HL-60/S4 treated with phorbol 12-myristate 13-acetate at 8.2 ng/mL for 4 days and 3 days (cell line): ENCODE measurements at regions not wholly inside any gene's neighbourhood (a gene's known extent, or its start where the extent isn't known, plus 50 kb on each side); places are given as distances from the start of the nearest gene placed in this dataset.
"Not testable (repeated sequence)": the region's sequence is repeated elsewhere in the genome, so short reads cannot be mapped to it uniquely, and the experiment has no call there.

ENCODE experiments used
- in situ Hi-C: fragments of 300-500 bp; cut with MboI; formaldehyde crosslinking; loops from 2 replicates; pipeline ENCODE4 v1.15.0; 2022; ENCODE audit warnings: low sequenced_read_pairs

DNA sequence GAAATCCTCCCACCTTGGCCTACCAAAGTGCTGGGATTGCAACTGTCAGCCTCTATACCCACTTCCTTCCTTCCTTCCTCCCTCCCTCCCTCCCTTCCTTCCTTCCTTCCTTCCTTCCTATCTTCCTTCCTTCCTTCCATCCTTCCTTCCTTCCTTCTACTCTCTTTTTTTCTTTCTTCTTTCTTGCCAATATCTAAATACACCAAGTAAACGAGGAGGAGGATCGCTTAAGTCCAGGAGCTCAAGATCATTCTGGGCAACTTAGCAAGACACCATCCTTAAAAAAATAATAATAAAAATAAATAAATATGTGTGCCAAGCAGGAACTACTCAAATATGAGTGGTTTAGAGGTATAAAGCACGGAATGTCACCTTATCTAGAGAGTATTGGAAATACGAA lies 249.4 kb upstream of the TRIB2 start:
- in situ Hi-C loops = no loop called here

DNA sequence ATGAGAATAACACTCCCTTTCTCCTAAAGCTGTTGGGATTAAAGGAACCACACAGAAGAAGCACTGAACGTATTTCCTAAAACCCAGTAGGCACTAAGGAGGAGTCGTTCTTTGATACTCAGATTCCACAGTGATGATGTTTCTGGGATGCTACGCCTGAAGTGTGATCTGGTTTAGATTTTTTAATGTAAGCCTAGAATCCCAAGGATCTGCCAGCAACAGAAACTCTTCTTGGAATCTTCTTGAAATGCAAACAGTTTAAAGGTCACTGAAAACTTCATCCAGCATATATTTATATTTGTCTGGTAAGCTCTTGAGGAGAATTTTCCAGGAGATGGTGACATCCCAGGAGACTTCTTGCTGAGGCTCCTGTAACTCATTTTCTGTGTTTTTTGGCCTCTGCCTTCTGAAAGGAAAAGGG lies 247.6 kb upstream of the TRIB2 start:
- in situ Hi-C loops = no loop called here

DNA sequence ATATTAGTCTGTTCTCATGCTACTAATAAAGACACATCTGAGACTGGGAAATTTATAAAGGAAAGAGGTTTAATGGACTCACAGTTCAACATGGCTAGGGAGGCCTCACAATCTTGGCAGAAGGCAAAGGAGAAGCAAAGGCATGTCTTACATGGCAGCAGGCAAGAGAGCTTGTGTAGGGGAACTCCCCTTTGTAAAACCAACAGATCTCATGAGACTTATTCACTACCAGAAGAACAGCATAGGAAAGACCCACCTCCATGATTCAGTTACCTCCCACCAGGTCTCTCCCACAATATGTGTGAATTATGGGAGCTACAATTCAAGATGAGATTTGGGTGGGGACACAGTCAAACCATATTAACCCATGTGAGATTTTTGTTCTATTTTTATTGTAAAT lies 244.5 kb upstream of the TRIB2 start:
- in situ Hi-C loops = not testable (repeated sequence)

DNA sequence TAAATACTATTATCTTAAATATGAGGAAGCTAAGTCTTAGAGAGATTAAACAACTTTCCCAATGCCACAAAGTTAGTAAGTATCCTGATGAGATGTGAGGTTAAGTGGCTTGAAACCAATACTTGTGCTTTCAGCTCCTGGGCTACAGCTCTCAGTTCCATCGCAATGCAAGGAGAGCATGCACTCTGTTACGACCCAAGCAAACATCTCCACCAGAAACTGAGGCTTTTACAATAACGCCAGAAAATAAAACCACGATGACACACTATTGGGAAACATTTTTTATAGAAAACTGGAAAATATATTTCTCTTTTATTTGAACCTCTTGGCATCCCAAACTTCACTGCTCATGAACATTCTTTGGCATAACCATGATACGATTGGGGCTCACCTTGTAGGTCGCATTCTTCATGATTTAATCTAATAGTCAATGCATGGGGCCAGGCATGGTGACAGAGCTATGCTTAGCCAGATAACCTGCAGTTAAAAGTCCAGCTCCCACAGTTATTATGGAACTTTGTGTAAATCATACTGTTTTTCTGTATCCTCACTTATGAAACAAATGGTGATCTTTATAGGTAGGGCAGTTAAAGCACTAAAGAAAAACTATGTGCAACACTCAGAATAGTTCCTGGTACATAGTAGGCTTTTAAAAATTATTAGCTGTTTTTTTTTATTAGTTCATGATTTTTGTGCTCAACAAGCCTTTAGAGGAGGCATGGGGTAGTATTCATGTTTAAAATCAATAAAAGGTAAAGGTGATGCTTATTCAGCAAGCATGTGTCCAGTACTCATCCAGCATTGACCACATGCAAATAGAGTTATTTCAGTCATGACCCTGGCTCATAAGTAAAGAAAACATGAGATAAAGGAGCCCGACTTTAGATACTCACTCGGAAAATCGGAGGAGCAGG lies 238.3 kb upstream of the TRIB2 start:
- in situ Hi-C loops = no loop called here

DNA sequence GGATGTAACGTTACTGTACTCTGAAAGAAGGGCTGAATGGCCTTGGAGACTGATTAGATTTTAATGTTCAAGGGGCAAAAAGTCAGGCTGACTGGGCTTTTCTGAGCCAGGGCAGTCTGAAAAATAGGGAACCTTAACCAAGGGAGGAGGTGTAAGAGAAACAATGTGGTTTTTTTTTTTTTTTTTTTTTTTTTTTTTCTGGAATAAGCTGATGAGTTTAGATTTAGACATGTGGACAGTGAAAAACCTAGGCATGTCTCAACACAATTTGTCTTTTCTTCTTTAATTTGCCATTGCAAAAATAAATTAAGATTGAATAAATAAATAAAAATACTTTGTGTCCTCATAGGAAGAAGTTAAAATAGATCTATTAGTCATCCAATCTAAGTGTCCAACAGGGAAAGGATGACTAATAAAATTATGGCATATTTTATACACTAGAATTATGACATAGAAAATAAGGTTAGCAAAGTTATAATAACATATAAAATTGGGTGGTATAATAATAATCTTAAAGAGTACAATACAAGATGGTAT lies 237.6 kb upstream of the TRIB2 start:
- in situ Hi-C loops = no loop called here

DNA sequence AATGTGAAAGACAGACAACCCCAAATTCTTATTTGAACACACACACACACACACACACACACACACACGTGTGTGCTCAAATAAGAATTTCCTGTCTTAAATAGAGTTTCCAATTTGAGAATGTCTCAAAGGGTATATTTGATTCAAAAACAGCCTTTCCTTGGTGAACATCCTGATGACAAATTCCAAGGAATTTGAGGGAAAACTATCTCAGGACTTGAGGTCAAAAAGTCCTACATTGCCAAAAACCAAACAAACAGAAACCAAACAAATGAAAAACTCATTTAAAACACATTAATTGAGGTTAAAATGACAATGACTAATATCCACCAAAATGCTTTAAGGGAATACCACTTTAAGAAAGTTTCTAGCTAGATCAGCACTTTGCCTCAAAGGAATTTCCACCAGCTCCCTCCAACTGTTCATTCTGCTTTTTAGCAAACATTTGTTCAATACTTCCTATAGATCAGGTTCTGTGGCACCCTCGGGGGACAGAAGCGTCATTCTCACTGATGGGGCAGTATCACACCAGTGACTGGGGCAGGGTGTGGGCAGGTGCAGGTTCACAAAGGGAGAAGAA lies 232.1 kb upstream of the TRIB2 start:
- in situ Hi-C loops = no loop called here

DNA sequence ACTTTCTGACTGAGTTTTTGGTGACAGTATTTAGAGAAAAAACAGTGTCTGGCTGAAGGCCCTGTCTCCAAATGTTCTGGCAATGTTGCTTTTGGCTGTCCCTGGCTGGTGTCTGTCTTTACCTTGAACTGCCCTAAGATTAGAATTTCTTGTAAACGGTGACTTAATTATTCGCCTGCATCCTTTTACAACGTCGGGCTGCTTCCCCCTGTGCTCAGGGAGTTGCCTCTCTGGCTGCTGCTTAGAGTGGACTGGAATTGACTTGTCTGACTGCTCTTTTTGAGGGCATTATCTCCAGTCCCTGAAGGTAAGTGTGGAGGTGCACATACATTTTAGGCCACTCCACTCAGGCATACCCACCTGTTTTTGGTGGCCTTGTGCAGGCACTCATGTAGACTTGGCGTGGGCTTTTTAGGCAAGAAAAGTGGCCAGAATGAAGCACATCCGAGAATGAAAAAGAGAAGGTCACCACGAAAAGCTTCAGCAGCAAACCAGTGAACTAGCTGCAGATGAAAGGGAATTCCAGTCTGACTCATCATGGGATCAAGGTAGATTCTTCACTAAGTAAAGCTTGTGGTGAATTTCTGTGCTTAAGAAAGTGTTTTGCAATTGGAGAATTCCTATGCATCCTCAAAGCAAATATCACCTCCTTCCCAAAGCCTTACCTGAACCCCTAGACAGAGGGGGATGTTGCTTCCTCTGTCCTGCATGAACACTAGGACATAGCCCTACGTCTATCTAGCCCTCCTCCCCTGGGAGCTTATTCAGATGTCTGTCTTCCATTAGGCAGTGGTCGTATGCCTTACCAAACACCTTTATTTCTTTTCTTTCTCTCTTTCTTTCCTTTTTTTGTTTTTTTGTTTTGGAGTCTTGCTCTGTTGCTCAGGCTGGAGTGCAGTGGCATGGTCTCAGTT lies 230.3 kb upstream of the TRIB2 start:
- in situ Hi-C loops = no loop called here

DNA sequence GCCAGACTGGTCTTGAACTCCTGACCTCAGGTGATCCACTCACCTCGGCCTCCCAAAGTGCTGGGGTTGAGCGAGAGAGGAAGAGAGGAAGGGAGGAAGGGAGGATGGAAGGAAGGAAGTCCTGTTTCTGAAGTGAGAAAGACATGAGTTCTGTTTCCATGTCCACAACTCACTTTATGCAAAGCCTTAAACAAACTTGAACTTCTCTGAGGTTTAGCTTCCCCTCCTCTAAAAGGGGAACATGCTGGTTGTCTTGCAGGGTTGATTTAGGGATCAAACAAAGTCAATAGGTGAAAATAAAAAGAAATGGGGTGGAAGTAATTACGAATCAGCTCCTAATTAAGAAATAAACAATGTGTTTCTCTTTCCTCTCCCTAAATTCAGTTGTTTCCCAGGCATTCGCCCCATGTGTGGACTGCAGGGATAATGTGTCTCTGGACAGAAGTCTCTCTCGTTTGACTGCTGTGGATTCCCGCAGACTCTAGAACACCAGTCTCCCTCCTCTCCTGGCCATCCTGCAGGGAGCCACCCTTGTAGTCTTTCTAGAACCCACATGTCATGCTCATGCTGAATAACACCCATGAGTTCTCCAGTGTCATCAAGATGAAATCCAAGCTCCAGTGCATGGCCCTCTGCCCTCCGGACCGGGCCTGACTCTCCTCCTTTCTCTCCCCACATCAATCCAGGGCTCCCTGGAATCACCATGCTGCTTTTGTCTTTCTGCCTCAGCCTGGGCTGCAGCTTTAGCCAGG lies 229.3 kb upstream of the TRIB2 start:
- in situ Hi-C loops = no loop called here

DNA sequence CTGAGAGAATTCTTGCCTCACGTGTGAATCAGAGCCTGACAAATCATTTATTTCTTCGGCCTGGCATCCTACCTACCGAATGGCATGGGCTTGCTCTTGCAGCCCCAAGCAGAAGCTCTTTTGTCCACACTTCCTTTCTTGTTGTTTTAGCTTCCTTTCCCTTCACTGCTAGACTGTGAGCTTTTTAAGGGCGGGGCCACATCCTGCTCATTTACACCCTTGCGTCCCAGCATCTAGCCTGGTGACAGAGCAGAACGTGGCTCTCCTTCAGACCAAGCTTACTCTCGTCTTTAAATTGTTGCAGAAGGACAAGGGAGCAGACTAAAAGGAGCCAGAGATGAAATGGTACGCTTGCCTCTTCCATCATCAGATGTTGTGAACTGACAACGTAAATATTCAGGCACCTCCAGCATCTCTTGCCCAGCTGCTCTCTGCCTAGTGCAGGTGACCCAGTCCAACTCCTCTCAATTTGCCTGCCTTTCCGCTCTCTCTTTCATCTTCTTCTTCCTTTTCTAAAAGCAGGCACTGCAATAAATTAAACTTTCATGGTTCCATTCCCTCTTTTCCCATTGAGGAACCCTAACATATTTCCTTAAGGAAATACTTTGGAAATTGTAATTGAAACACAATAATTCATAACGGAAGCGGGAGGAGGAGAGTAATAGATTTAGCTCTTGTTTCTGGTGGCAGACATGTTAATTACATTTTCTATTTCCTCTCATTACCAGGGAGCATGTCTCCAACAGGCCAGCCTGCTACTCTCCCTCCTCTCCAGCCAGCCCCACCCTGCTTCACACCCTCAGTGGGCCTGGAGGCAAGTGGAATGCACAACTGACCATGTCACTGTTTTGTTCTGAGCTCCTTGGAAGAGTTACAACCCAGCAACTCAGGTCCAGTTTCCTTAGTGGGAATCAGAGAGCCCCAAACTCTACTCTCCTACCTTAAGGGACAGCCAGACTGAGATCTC lies 228.1 kb upstream of the TRIB2 start:
- in situ Hi-C loops = no loop called here

DNA sequence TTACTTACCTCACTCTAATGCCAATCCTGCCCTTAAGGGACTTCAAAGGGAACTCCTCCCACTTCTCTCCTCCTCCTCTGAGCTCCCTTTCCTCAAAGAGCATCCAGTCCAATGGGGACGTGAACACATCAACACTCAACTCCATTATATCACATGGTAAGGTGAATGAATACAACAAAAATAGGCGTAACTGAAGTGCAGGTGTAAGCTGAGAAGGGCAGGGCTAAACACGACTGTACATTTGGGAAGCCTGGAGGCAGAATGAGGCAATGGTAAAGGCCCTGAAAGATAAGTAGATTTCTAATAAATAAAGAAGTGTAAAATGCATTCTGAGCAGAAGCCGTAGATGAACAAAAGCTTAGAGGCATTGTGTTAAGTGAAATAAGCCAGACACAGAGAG lies 226.1 kb upstream of the TRIB2 start:
- in situ Hi-C loops = no loop called here

DNA sequence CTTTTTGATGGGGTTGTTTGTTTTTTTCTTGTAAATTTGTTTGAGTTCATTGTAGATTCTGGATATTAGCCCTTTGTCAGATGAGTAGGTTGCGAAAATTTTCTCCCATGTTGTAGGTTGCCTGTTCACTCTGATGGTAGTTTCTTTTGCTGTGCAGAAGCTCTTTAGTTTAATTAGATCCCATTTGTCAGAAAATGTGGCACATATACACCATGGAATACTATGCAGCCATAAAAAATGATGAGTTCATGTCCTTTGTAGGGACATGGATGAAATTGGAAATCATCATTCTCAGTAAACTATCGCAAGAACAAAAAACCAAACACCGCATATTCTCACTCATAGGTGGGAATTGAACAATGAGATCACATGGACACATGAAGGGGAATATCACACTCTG lies 224.4 kb upstream of the TRIB2 start:
- in situ Hi-C loops = not testable (repeated sequence)

DNA sequence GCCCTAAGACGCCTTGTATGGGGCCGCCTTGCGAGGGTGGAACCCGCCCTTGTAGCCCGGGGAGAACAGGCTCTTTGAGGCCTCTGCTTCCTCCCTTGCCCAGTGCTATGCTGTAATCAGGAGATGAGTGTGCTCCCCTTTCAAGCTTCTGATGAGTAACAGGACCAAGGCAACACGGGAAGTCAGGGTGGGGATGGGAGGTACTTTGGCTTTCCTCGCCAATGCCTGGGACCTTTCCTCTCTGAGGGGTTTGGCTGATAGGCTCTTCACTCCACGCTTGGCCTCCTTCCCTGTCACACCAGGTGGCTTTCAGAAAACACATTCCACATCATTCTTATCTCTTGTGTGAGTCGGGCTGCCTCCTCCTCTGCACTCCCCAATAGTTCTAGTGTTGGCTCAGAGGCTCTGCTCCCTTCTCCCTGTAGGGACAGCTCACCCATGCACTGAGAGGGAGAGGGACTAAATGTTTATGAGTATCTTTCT lies 223.7 kb upstream of the TRIB2 start:
- in situ Hi-C loops = no loop called here

DNA sequence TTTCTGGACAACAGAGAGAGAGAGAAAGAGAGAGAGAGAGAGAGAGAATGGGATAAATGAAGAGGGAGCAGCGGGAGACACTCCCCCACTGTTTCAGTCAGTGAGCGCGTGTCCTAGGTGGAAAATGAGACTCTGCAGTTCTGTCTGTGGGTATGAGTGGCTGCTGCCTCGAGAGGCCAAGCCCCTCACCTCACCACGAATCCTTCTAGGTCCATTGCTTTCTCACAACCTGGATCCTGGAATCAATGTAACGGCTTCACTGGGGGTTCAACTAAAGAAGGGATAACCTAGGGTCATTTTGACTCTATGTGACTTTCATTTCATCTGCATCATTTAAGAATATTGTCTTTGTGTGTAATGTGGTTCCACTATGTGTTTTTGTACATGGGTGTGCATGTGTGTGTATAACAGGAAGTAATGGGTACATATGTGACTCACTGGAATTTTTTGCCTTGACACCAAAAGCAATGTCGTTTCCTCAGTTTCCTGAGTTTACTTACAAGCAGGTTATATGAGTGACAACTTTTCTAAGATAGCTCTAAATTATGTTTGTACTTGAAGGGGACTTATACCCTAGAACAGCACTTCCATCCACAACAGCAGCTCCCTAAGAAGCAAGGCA lies 221.4 kb upstream of the TRIB2 start:
- in situ Hi-C loops = no loop called here

DNA sequence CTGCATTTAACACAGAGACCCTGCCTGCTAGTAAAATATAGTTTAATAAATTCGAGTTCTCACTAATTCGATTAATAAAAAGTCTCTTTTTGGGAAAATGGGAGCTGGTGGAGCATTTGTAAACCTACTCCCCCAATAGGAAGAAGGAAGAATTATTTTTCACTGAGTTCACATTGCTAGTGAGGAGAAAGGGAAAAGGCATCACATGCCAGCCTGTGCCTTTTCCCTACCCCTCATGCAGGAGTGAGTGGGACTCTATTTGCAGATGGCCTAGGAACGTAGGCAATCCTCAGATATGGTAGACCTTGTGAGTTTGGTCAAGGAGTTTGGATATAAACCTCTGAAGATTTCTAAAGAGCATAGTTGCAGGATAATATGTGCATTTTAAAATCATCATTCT lies 218.4 kb upstream of the TRIB2 start:
- in situ Hi-C loops = no loop called here

DNA sequence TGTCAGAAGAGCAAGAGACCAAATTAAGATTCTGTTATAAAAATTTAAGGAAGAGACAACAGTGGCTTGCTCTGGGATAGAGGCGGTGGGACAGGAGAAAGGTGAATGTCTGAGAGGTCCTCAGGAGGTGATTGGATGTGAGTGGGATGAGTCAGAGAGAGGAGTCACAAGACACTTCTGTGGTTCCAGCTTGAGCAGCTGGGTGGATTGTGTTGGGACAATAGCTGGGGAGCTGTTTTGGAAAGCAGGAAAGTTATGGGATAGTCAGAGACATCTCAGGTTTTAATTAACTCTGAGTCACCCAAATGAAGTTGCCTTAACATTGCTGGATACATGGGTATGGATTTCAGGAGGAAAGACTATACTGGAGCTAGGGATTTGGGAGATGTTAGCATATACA lies 218.0 kb upstream of the TRIB2 start:
- in situ Hi-C loops = no loop called here

DNA sequence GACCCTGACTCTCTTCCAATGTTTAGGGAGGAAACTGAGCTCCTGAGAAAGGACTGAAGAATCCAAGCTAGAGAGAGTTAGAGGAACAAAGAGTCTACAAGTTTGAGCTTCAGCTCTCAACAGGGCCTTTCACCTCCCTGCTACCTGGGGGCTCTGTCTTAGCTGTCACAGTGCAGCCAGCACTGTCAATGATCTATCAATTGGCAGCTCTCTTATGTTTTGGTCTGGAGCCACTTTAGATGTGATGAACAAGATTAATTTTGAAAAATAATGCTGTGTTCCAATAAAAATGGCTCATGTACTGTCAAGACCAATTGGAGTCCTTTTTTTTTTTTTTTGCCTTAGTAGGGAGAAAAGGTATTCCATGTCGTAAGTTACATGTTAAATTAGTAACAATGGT lies 215.8 kb upstream of the TRIB2 start:
- in situ Hi-C loops = no loop called here

DNA sequence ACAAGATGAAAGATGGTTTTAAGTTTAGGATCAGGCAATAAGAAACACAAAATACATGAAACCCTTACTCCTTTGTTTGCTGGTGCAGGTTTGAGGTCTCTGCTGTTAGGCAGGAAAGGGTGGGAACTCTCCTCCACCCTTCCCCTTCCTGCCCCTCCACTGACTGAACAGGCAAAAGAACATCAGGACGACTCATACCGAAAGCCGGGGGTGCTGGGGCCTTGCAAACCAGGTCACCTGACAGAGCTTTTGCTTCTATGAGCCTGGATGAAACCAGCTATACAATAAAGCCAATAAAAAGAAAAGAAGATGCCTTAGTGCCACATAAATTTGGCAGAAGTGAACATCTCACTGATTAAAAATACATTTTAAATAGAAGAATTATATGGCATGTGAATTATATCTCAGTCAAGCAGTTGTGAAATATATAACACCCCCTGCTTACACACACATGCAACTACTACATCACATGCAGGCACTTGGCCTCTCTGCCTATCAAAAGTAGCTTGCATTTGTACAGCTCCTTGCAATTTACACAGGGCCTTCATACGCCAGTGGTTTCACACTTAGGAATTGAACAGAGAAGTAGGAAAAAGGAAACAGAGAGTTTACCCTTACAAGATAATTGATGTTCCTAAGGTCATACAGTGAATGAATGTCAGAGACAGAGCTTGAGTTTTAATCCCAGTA lies 215.1 kb upstream of the TRIB2 start:
- in situ Hi-C loops = no loop called here

DNA sequence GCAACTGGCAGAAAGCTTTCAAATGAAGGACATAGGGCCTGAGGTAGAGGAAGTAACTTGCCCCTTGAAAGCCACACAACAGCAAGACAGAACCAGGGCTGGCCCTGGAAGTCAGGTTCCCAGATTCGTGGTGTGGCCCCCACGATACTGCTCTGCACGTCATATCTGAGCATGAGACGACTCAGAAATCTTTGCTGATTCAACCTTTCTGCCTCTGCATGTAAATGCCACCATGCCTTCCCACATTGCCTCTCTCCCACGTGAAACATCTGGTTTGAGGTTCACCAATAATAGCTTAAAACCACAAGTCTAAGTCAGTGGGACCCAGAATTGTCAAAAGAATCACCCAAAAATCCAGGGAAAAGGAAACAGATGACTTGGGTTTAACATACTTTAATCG lies 214.0 kb upstream of the TRIB2 start:
- in situ Hi-C loops = no loop called here
